ENCODE measurements at regions not wholly inside any gene's neighbourhood (a gene's known extent, or its start where the extent isn't known, plus 50 kb on each side); places are given as distances from the start of the nearest gene placed in this dataset.

GRCh38 chr13:56335775-56336174, 804.9 kb upstream of the PRR20A start:
- H3K4me3 ChIP-seq (ENCODE audit: low read depth, low read length) = no peak overlapping the region
- no peak for DNase-seq (ENCODE audit: low read depth)
- no peak for TF ChIP-seq CTCF (IDR thresholded peaks at IDR 0.05; ENCODE audit: low read depth, low read length, missing control alignments)

- H3K4me3 ChIP-seq (ENCODE audit: low read depth, low read length) = no peak overlapping the region
- DNase-seq (ENCODE audit: low read depth) = no peak
- no peak for TF ChIP-seq CTCF (IDR thresholded peaks at IDR 0.05; ENCODE audit: low read depth, low read length, missing control alignments)
These were observed 802.3 kb upstream of the PRR20A start for GRCh38 chr13:56338421-56338820.

- H3K4me3 ChIP-seq (ENCODE audit: low read depth, low read length) = no peak overlapping the region
- no peak for DNase-seq (ENCODE audit: low read depth)
- no peak for TF ChIP-seq CTCF (IDR thresholded peaks at IDR 0.05; ENCODE audit: low read depth, low read length, missing control alignments)
These were observed 793.7 kb upstream of the PRR20A start for GRCh38 chr13:56347014-56347413.

- no peak for TF ChIP-seq CTCF (IDR thresholded peaks at IDR 0.05; ENCODE audit: low read depth, low read length, missing control alignments)
- DNase-seq (ENCODE audit: low read depth) = no peak
- H3K4me3 ChIP-seq (ENCODE audit: low read depth, low read length) = no peak overlapping the region
These were observed 790.9 kb upstream of the PRR20A start for GRCh38 chr13:56349866-56350265.

GRCh38 chr13:56351041-56351440, 789.7 kb upstream of the PRR20A start:
- H3K4me3 ChIP-seq (ENCODE audit: low read depth, low read length) = no peak overlapping the region
- TF ChIP-seq CTCF (IDR thresholded peaks at IDR 0.05; ENCODE audit: low read depth, low read length, missing control alignments) = no peak
- DNase-seq (ENCODE audit: low read depth) = no peak

GRCh38 chr13:56352361-56352760, 788.4 kb upstream of the PRR20A start:
- H3K4me3 ChIP-seq (ENCODE audit: low read depth, low read length) = no peak overlapping the region
- no peak for TF ChIP-seq CTCF (IDR thresholded peaks at IDR 0.05; ENCODE audit: low read depth, low read length, missing control alignments)
- DNase-seq (ENCODE audit: low read depth) = no peak

- no peak for TF ChIP-seq CTCF (IDR thresholded peaks at IDR 0.05; ENCODE audit: low read depth, low read length, missing control alignments)
- no peak for DNase-seq (ENCODE audit: low read depth)
- no peak overlapping the region for H3K4me3 ChIP-seq (ENCODE audit: low read depth, low read length)
These were observed 787.8 kb upstream of the PRR20A start for GRCh38 chr13:56352901-56353300.
